Fibroblast of upper back skin (primary cell): ENCODE measurements at regions not wholly inside any gene's neighbourhood (a gene's known extent, or its start where the extent isn't known, plus 50 kb on each side); places are given as distances from the start of the nearest gene placed in this dataset.

Experiments
- DNase-seq: peaks from one replicate; pipeline ENCODE4 v3.0.0-alpha.2; 2013

- DNase-seq: no peak
Measured at GRCh38 chr15:39291690-39292089, 289.2 kb upstream of the THBS1 start.

- no peak for DNase-seq
Measured at GRCh38 chr15:39296955-39297354, 283.9 kb upstream of the THBS1 start.

- no peak for DNase-seq
Measured at GRCh38 chr15:39298271-39298962, 282.5 kb upstream of the THBS1 start.

- peak; percentile 88 for DNase-seq
Measured at GRCh38 chr15:39299486-39300267, 281.2 kb upstream of the THBS1 start.

GRCh38 chr15:39300451-39301153, 280.3 kb upstream of the THBS1 start:
- DNase-seq: peak; percentile 82

GRCh38 chr15:39301589-39301999, 279.3 kb upstream of the THBS1 start:
- DNase-seq: peak; percentile 77

- no peak for DNase-seq
Measured at GRCh38 chr15:39302936-39303335, 277.9 kb upstream of the THBS1 start.

GRCh38 chr15:39304201-39304841, 276.6 kb upstream of the THBS1 start:
- DNase-seq: peak; percentile 98

- DNase-seq: no peak
Measured at GRCh38 chr15:39304931-39305728, 275.7 kb upstream of the THBS1 start.

- DNase-seq: peak; percentile 72
Measured at GRCh38 chr15:39310633-39311032, 270.2 kb upstream of the THBS1 start.

- no peak for DNase-seq
Measured at GRCh38 chr15:39312984-39313383, 267.9 kb upstream of the THBS1 start.

GRCh38 chr15:39313467-39313866, 267.4 kb upstream of the THBS1 start:
- DNase-seq: no peak

GRCh38 chr15:39313881-39314280, 267.0 kb upstream of the THBS1 start:
- no peak for DNase-seq

- no peak for DNase-seq
Measured at GRCh38 chr15:39315206-39315850, 265.6 kb upstream of the THBS1 start.

- no peak for DNase-seq
Measured at GRCh38 chr15:39317225-39317624, 263.7 kb upstream of the THBS1 start.

GRCh38 chr15:39318231-39318630, 262.6 kb upstream of the THBS1 start:
- no peak for DNase-seq

GRCh38 chr15:39320355-39320754, 260.5 kb upstream of the THBS1 start:
- no peak for DNase-seq

- DNase-seq: no peak
Measured at GRCh38 chr15:39320886-39321285, 260.0 kb upstream of the THBS1 start.

- DNase-seq: peak; percentile 79
Measured at GRCh38 chr15:39321977-39322376, 258.9 kb upstream of the THBS1 start.

- DNase-seq: no peak
Measured at GRCh38 chr15:39323157-39323556, 257.7 kb upstream of the THBS1 start.

- no peak for DNase-seq
Measured at GRCh38 chr15:39323706-39324105, 257.2 kb upstream of the THBS1 start.
